ENCODE measurements at regions not wholly inside any gene's neighbourhood (a gene's known extent, or its start where the extent isn't known, plus 50 kb on each side); places are given as distances from the start of the nearest gene placed in this dataset.

DNA sequence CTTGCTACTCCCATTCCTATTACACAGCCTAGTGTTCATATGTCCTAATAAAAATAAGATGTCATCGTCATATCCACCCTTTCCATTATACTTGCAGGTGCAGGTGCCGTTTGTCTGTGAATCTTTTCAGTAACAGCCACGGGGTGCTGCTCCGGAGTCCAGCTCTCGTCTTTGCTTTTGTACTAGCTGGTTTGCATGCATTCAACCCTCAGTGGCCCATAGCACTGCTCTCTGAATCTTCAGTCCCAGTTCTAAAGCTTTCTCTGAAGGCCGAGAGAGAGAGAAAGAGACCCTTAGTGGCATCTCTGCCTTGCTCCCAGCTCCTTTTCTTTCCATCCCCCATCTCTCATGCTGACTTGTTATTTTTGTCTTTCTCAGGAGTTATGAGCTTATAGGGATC, 468.5 kb downstream of the TMEM232 start:
- intact Hi-C loops (cut with micrococcal nuclease; ENCODE audit: unreplicated experiment): no loop called here
- H3K4me1 ChIP-seq (ENCODE audit: control insufficient read depth, insufficient read depth, low read length): no peaks in the 10 kb centered on the region
- BruUV-seq (replicated peaks): no TSS peak
- TF ChIP-seq POLR2AphosphoS5 (IDR thresholded peaks at IDR 0.05; ENCODE audit: low read depth, low read length) (no peak), SIN3A (IDR thresholded peaks at IDR 0.05; ENCODE audit: borderline replicate concordance, insufficient read depth, low read depth, low read length) (no peak), TCF7L2 (IDR thresholded peaks at IDR 0.05; ENCODE audit: low read depth, low read length) (no peak)
- TF ChIP-seq, protein P1, sequence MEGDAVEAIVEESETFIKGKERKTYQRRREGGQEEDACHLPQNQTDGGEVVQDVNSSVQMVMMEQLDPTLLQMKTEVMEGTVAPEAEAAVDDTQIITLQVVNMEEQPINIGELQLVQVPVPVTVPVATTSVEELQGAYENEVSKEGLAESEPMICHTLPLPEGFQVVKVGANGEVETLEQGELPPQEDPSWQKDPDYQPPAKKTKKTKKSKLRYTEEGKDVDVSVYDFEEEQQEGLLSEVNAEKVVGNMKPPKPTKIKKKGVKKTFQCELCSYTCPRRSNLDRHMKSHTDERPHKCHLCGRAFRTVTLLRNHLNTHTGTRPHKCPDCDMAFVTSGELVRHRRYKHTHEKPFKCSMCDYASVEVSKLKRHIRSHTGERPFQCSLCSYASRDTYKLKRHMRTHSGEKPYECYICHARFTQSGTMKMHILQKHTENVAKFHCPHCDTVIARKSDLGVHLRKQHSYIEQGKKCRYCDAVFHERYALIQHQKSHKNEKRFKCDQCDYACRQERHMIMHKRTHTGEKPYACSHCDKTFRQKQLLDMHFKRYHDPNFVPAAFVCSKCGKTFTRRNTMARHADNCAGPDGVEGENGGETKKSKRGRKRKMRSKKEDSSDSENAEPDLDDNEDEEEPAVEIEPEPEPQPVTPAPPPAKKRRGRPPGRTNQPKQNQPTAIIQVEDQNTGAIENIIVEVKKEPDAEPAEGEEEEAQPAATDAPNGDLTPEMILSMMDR (IDR thresholded peaks at IDR 0.05): no peak
- TF ChIP-seq, protein P2, sequence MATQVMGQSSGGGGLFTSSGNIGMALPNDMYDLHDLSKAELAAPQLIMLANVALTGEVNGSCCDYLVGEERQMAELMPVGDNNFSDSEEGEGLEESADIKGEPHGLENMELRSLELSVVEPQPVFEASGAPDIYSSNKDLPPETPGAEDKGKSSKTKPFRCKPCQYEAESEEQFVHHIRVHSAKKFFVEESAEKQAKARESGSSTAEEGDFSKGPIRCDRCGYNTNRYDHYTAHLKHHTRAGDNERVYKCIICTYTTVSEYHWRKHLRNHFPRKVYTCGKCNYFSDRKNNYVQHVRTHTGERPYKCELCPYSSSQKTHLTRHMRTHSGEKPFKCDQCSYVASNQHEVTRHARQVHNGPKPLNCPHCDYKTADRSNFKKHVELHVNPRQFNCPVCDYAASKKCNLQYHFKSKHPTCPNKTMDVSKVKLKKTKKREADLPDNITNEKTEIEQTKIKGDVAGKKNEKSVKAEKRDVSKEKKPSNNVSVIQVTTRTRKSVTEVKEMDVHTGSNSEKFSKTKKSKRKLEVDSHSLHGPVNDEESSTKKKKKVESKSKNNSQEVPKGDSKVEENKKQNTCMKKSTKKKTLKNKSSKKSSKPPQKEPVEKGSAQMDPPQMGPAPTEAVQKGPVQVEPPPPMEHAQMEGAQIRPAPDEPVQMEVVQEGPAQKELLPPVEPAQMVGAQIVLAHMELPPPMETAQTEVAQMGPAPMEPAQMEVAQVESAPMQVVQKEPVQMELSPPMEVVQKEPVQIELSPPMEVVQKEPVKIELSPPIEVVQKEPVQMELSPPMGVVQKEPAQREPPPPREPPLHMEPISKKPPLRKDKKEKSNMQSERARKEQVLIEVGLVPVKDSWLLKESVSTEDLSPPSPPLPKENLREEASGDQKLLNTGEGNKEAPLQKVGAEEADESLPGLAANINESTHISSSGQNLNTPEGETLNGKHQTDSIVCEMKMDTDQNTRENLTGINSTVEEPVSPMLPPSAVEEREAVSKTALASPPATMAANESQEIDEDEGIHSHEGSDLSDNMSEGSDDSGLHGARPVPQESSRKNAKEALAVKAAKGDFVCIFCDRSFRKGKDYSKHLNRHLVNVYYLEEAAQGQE (IDR thresholded peaks at IDR 0.05; ENCODE audit: insufficient read depth in 1 of 2, low read depth in 2 of 2, low read length in 1 of 2): no peak
- in situ Hi-C loops (cut with HindIII; ENCODE audit: low pct_unique_long_range_greater_than_20kb, low sequenced_read_pairs): no loop called here
- no peak for ATAC-seq
- no peak overlapping the region for H3K4me3 ChIP-seq (ENCODE audit: low read depth in 2 of 2, low read length in 2 of 2)
- CTCF ChIA-PET: no interaction called here
- H3K36me3 ChIP-seq (ENCODE audit: control insufficient read depth, insufficient read depth, low read length): no peaks in the 10 kb centered on the region
- H3K27ac ChIP-seq (ENCODE audit: low read length): no peak overlapping the region
- H3K9me3 ChIP-seq (ENCODE audit: control insufficient read depth, insufficient read depth, low read depth, low read length): no peaks in the 10 kb centered on the region
- H3K27me3 ChIP-seq (ENCODE audit: control insufficient read depth, insufficient read depth, low read length): no peaks in the 10 kb centered on the region
- no peak for DNase-seq (ENCODE audit: low read depth, low spot score)
- POLR2A ChIA-PET: no interaction called here

DNA sequence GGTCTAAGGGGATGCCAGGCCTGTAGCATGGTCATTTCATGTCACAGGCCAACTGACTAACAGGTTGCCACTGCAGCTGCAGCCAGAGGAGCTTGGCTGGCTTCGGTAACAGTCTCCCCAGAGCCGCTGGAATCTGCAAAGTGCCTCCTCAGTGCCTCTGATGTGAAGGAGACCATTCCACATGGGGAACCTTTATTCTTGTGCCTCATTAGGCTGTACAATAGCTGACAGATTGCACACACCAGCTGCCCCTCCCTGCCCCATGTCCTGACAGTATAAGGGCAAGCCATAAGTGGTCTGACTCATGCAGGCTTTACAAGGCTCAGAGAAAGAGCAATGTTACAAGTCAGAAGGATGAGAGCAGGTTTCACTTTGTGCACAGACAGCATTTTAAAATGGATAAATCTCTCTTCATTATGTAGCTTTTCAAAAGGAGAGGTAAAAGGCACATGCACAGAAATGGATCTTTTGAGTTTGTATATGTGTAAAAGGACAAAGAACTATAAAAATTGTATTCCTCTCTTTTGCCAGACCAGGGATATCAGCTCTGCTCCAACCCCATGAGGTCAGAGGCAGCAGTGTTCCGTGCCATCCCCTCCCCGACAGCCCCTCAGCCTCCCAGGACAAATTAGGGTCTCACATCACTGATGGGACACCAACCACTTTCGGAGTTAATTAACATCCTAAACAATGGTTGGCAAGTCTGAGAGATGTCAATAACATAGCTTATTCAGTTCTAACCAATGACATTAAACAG, 467.8 kb downstream of the TMEM232 start:
- ATAC-seq (no peak), DNase-seq (ENCODE audit: low read depth, low spot score) (no peak)
- POLR2A ChIA-PET: no interaction called here
- Histone ChIP-seq H3K36me3 (ENCODE audit: control insufficient read depth, insufficient read depth, low read length) (no peaks in the 10 kb centered on the region), H3K27me3 (ENCODE audit: control insufficient read depth, insufficient read depth, low read length) (no peaks in the 10 kb centered on the region), H3K9me3 (ENCODE audit: control insufficient read depth, insufficient read depth, low read depth, low read length) (no peaks in the 10 kb centered on the region), H3K27ac (ENCODE audit: low read length) (no peak overlapping the region), H3K4me1 (ENCODE audit: control insufficient read depth, insufficient read depth, low read length) (no peaks in the 10 kb centered on the region), H3K4me3 (ENCODE audit: low read depth in 2 of 2, low read length in 2 of 2) (no peak overlapping the region)
- BruUV-seq (replicated peaks): no TSS peak
- CTCF ChIA-PET: no interaction called here
- in situ Hi-C loops (cut with HindIII; ENCODE audit: low pct_unique_long_range_greater_than_20kb, low sequenced_read_pairs): no loop called here
- intact Hi-C loops (cut with micrococcal nuclease; ENCODE audit: unreplicated experiment): no loop called here
- TF ChIP-seq, protein P2 (IDR thresholded peaks at IDR 0.05; ENCODE audit: insufficient read depth in 1 of 2, low read depth in 2 of 2, low read length in 1 of 2): no peak
- TF ChIP-seq TCF7L2 (IDR thresholded peaks at IDR 0.05; ENCODE audit: low read depth, low read length) (no peak), POLR2AphosphoS5 (IDR thresholded peaks at IDR 0.05; ENCODE audit: low read depth, low read length) (no peak), SIN3A (IDR thresholded peaks at IDR 0.05; ENCODE audit: borderline replicate concordance, insufficient read depth, low read depth, low read length) (no peak)
- TF ChIP-seq, protein P1 (IDR thresholded peaks at IDR 0.05): no peak

All from Panc1 (cell line).